AG20443 (cell line): ENCODE measurements at regions not wholly inside any gene's neighbourhood (a gene's known extent, or its start where the extent isn't known, plus 50 kb on each side); places are given as distances from the start of the nearest gene placed in this dataset.

Experiments
- DNase-seq: peaks from one replicate; pipeline ENCODE4 v3.0.0; 2012; ENCODE audit warnings: low spot score, mixed read lengths

- DNase-seq = no peak
These were observed 283.1 kb downstream of the COG6 start for GRCh38 chr13:39938596-39938995.

GRCh38 chr13:39941236-39941635 lies 285.8 kb downstream of the COG6 start:
- no peak for DNase-seq

GRCh38 chr13:39941911-39942551 lies 286.6 kb downstream of the COG6 start:
- DNase-seq = no peak

- peak; percentile 88 for DNase-seq
These were observed 287.3 kb downstream of the COG6 start for GRCh38 chr13:39942552-39943273.

- DNase-seq = no peak
These were observed 288.2 kb downstream of the COG6 start for GRCh38 chr13:39943711-39944110.

- DNase-seq = no peak
These were observed 289.8 kb downstream of the COG6 start for GRCh38 chr13:39945226-39945625.

GRCh38 chr13:39946769-39947168 lies 291.3 kb downstream of the COG6 start:
- DNase-seq = no peak

GRCh38 chr13:39951301-39951700 lies 295.8 kb downstream of the COG6 start:
- DNase-seq = no peak

- no peak for DNase-seq
These were observed 297.1 kb downstream of the COG6 start for GRCh38 chr13:39952249-39953233.

- no peak for DNase-seq
These were observed 299.0 kb downstream of the COG6 start for GRCh38 chr13:39954476-39954875.

- DNase-seq = no peak
These were observed 300.1 kb downstream of the COG6 start for GRCh38 chr13:39955560-39955959.

- DNase-seq = no peak
These were observed 300.6 kb downstream of the COG6 start for GRCh38 chr13:39956036-39956435.

- no peak for DNase-seq
These were observed 302.6 kb downstream of the COG6 start for GRCh38 chr13:39957868-39958677.

- no peak for DNase-seq
These were observed 304.2 kb downstream of the COG6 start for GRCh38 chr13:39959497-39960144.

GRCh38 chr13:39960191-39960590 lies 304.7 kb downstream of the COG6 start:
- no peak for DNase-seq

GRCh38 chr13:39961036-39961435 lies 305.6 kb downstream of the COG6 start:
- no peak for DNase-seq

GRCh38 chr13:39963612-39964011 lies 308.1 kb downstream of the COG6 start:
- no peak for DNase-seq

GRCh38 chr13:39965309-39965708 lies 309.8 kb downstream of the COG6 start:
- no peak for DNase-seq

GRCh38 chr13:39967199-39967959 lies 311.9 kb downstream of the COG6 start:
- no peak for DNase-seq
